HepG2 (cell line): ENCODE measurements at regions not wholly inside any gene's neighbourhood (a gene's known extent, or its start where the extent isn't known, plus 50 kb on each side); places are given as distances from the start of the nearest gene placed in this dataset.

ENCODE experiments used
- ATAC-seq: fragments of 200-7000 bp; cut with Tn5 transposase; 3 replicates; pipeline ENCODE4 v1.9.1; 2020; ENCODE audit warnings: mild to moderate bottlenecking, moderate library complexity
- BruUV-seq: library from RNA; stranded (reverse); fragments of 400-500 nt; replicated peaks from 2 replicates; lab custom pipeline; 2021; lab: Mats Ljungman, UMichigan
- CTCF ChIA-PET: fragments of 300-600 bp; formaldehyde crosslinking; extraction: SDS; loops from one replicate; lab custom pipeline; 2021; ENCODE audit warnings: low total read pairs, inconsistent platforms, low intra/inter-chr PET ratio; lab: Yijun Ruan, JAX
- POLR2A ChIA-PET: fragments of 350-600 bp; sonication (Branson Sonifier 250); formaldehyde crosslinking; loops from one replicate; lab custom pipeline; 2020; ENCODE audit warnings: antibody characterized with exemption, inconsistent platforms; lab: Yijun Ruan, JAX
- DNase-seq: peaks from one replicate; pipeline ENCODE4 v3.0.0-alpha.2; 2015; ENCODE audit warnings: low spot score
- FAIRE-seq: peaks from 3 replicates; lab custom pipeline; 2011; peaks lifted over from hg19 to GRCh38; lab: Jason Lieb, UNC
- H2AFZ ChIP-seq: one replicate; pipeline ENCODE4 v1.6.1; 2011; ENCODE audit warnings: low read length, inconsistent platforms
- H3K27ac ChIP-seq: fragments of 300-600 bp; 3 replicates; pipeline ENCODE4 v1.8.0; 2011; ENCODE audit warnings: mixed run types, mild to moderate bottlenecking, mixed read lengths, low read length, inconsistent platforms; ENCODE audit not compliant: insufficient read depth; ENCODE audit errors: extremely low read length
- H3K27me3 ChIP-seq, 2 experiments: fragments of 200-600 bp in 1 of 2; 2 replicates in 1 of 2; 3 replicates in 1 of 2; pipeline versions ENCODE4 v1.6.0 to v1.8.0; 2011; ENCODE audit warnings: low read length in 2 of 2, mild to moderate bottlenecking in 2 of 2, moderate library complexity in 2 of 2, inconsistent platforms in 1 of 2; ENCODE audit not compliant: insufficient read depth in 2 of 2, control insufficient read depth in 1 of 2
- H3K36me3 ChIP-seq, 2 experiments: fragments of 200-600 bp in 1 of 2; replicated peaks in 1 of 2; 2 replicates in 1 of 2; 3 replicates in 1 of 2; pipeline versions ENCODE4 v1.5.1 to v1.8.0; 2011; ENCODE audit warnings: low read length in 2 of 2, inconsistent platforms in 1 of 2; ENCODE audit not compliant: insufficient read depth in 2 of 2, control insufficient read depth in 1 of 2
- H3K4me1 ChIP-seq: 2 replicates; pipeline ENCODE4 v1.5.1; 2012; ENCODE audit warnings: low read length, inconsistent platforms; ENCODE audit not compliant: insufficient read depth
- H3K4me2 ChIP-seq: 2 replicates; pipeline ENCODE4 v1.6.0; 2011; ENCODE audit warnings: low read depth, low read length, inconsistent platforms
- H3K4me3 ChIP-seq, 3 experiments: fragments of 200-600 bp in 1 of 3; sonication (generic), shearing (Covaris generic) in 1 of 3; replicated peaks in 1 of 3; 2 replicates each; pipeline ENCODE4 v1.5.1; 2011 to 2016; ENCODE audit warnings: low read length in 3 of 3, inconsistent platforms in 2 of 3, low read depth in 2 of 3, mild to moderate bottlenecking in 2 of 3, control low read depth in 1 of 3, mixed read lengths in 1 of 3; ENCODE audit not compliant: insufficient read depth in 1 of 3
- H3K79me2 ChIP-seq: one replicate; pipeline ENCODE4 v1.6.1; 2011; ENCODE audit warnings: low read length, inconsistent platforms; ENCODE audit not compliant: insufficient read depth
- H3K9ac ChIP-seq: 2 replicates; pipeline ENCODE4 v1.6.0; 2011; ENCODE audit warnings: mild to moderate bottlenecking, low read depth, low read length, inconsistent platforms; ENCODE audit not compliant: insufficient read depth
- H3K9me3 ChIP-seq: 2 replicates; pipeline ENCODE4 v1.5.1; 2012; ENCODE audit warnings: mild to moderate bottlenecking, low read length
- H4K20me1 ChIP-seq: 2 replicates; pipeline ENCODE4 v1.6.0; 2011; ENCODE audit warnings: inconsistent platforms, mild to moderate bottlenecking, low read length, moderate library complexity; ENCODE audit not compliant: insufficient read depth
- ATRX ChIP-seq: sonication (generic); formaldehyde crosslinking; IDR thresholded peaks from 2 replicates; pipeline ENCODE4 v1.4.0; 2020; ENCODE audit warnings: missing genetic modification reagents, borderline replicate concordance
- BCL3 ChIP-seq: sonication (generic); formaldehyde crosslinking; IDR thresholded peaks from 2 replicates; pipeline ENCODE4 v1.5.1; 2020; ENCODE audit warnings: mild to moderate bottlenecking, missing genetic modification reagents, moderate library complexity
- FOXA1 ChIP-seq, 2 experiments: fragments of 450-650 bp in 1 of 2; sonication (generic) in 1 of 2; formaldehyde crosslinking in 1 of 2; IDR thresholded peaks; 2 replicates each; pipeline versions ENCODE4 v1.4.0 to v1.6.1; 2016 to 2020; ENCODE audit warnings: missing genetic modification reagents in 1 of 2
- GPN1 ChIP-seq: sonication (generic); formaldehyde crosslinking; IDR thresholded peaks from 2 replicates; pipeline ENCODE4 v1.5.1; 2020; ENCODE audit warnings: missing genetic modification reagents, borderline replicate concordance
- MZF1 ChIP-seq: sonication (generic); formaldehyde crosslinking; IDR thresholded peaks from 2 replicates; pipeline ENCODE4 v1.8.1; 2023; ENCODE audit warnings: mild to moderate bottlenecking, missing genetic modification reagents, borderline replicate concordance
- PAF1 ChIP-seq: IDR thresholded peaks from 2 replicates; pipeline ENCODE4 v1.6.1; 2016; ENCODE audit warnings: missing genetic modification reagents, missing compliant biosample characterization
- PCBP2 ChIP-seq: fragments of 200-400 bp; formaldehyde crosslinking; optimal IDR thresholded peaks from 2 replicates; pipeline ENCODE3; 2018; ENCODE audit warnings: low read length, low read depth; ENCODE audit not compliant: poor library complexity, severe bottlenecking
- SUZ12 ChIP-seq: fragments of 150-350 bp; IDR thresholded peaks from 2 replicates; pipeline ENCODE4 v1.6.1; 2014; ENCODE audit warnings: low read depth, low read length
- TCF7 ChIP-seq: sonication (generic); IDR thresholded peaks from 2 replicates; pipeline ENCODE4 v1.6.1; 2016; ENCODE audit warnings: antibody characterized with exemption, low read depth
- THRA ChIP-seq: sonication (generic); formaldehyde crosslinking; IDR thresholded peaks from 2 replicates; pipeline ENCODE4 v1.4.0; 2020; ENCODE audit warnings: missing genetic modification reagents, borderline replicate concordance
- ZBTB8A ChIP-seq: sonication (generic); formaldehyde crosslinking; IDR thresholded peaks from 2 replicates; pipeline ENCODE4 v1.4.0; 2020; ENCODE audit warnings: mild to moderate bottlenecking, low read depth, missing genetic modification reagents, borderline replicate concordance
- ZNF160 ChIP-seq: sonication (generic); formaldehyde crosslinking; IDR thresholded peaks from 2 replicates; pipeline ENCODE4 v1.8.0; 2022; ENCODE audit warnings: mild to moderate bottlenecking, inconsistent platforms, missing genetic modification reagents
- ZNF34 ChIP-seq: sonication (generic); formaldehyde crosslinking; IDR thresholded peaks from 2 replicates; pipeline ENCODE4 v1.4.0; 2020; ENCODE audit warnings: mild to moderate bottlenecking, missing genetic modification reagents, borderline replicate concordance
- ZNF367 ChIP-seq: sonication (generic); formaldehyde crosslinking; IDR thresholded peaks from 2 replicates; pipeline ENCODE4 v1.4.0; 2020; ENCODE audit warnings: missing genetic modification reagents, borderline replicate concordance
- ZNF547 ChIP-seq: sonication (generic); formaldehyde crosslinking; IDR thresholded peaks from 2 replicates; pipeline ENCODE4 v1.5.1; 2020; ENCODE audit warnings: mild to moderate bottlenecking, missing genetic modification reagents
- ZNF580 ChIP-seq: IDR thresholded peaks from 2 replicates; pipeline ENCODE4 v1.6.1; 2016; ENCODE audit warnings: low read depth, borderline replicate concordance
- ZNF589 ChIP-seq: sonication (generic); formaldehyde crosslinking; conservative IDR thresholded peaks from 2 replicates; pipeline ENCODE4 v1.8.0; 2022; ENCODE audit warnings: mild to moderate bottlenecking, moderate library complexity, missing genetic modification reagents
- ZNF605 ChIP-seq: sonication (generic); formaldehyde crosslinking; IDR thresholded peaks from 2 replicates; pipeline ENCODE4 v1.8.0; 2022; ENCODE audit warnings: mild to moderate bottlenecking, missing genetic modification reagents
- WGBS: methylation state at CpG from one replicate; pipeline ENCODE4 v1.1.6; 2017; ENCODE audit warnings: low lambda C conversion rate; 5-methylcytosine and 5-hydroxymethylcytosine counted together
- in situ Hi-C: cut with HindIII; loops from 2 replicates; pipeline ENCODE4 v1.10.0; 2017; ENCODE audit warnings: low pct_unique_long_range_greater_than_20kb; ENCODE audit not compliant: extremely low pct_ligation_motif_present
- intact Hi-C: fragments of 100-400 bp; cut with micrococcal nuclease; formaldehyde crosslinking; loops from one replicate; pipeline ENCODE4 v1.10.0; 2022; ENCODE audit not compliant: unreplicated experiment
- TF ChIP-seq, protein P1 (sequence below): sonication (generic); formaldehyde crosslinking; IDR thresholded peaks from 2 replicates; pipeline ENCODE4 v1.5.0; 2020; ENCODE audit warnings: mild to moderate bottlenecking, missing genetic modification reagents, borderline replicate concordance

- TF ChIP-seq, protein P1, sequence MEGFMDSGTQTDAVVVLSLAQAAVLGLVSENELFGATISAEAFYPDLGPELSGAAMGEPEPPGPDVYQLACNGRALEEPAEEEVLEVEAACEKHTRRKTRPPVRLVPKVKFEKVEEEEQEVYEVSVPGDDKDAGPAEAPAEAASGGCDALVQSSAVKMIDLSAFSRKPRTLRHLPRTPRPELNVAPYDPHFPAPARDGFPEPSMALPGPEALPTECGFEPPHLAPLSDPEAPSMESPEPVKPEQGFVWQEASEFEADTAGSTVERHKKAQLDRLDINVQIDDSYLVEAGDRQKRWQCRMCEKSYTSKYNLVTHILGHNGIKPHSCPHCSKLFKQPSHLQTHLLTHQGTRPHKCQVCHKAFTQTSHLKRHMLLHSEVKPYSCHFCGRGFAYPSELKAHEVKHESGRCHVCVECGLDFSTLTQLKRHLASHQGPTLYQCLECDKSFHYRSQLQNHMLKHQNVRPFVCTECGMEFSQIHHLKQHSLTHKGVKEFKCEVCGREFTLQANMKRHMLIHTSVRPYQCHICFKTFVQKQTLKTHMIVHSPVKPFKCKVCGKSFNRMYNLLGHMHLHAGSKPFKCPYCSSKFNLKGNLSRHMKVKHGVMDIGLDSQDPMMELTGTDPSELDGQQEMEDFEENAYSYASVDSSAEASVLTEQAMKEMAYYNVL (CRISPR knock-in tag), result no peak
- TF ChIP-seq ZNF547, result no peak
- no peak for TF ChIP-seq ATRX
- no peak for TF ChIP-seq ZNF580
- TF ChIP-seq TCF7, result no peak
- TF ChIP-seq FOXA1 (IDR thresholded peaks at IDR 0.05), result no peak
- no peak for TF ChIP-seq FOXA1 (CRISPR knock-in tag; IDR thresholded peaks at IDR 0.05)
- TF ChIP-seq ZNF605 (CRISPR knock-in tag), result no peak
- no peak for TF ChIP-seq ZNF589 (CRISPR knock-in tag)
Observed at GRCh38 chr18:55133378-55133777, 174.1 kb upstream of the CCDC68 start (continued).

DNA sequence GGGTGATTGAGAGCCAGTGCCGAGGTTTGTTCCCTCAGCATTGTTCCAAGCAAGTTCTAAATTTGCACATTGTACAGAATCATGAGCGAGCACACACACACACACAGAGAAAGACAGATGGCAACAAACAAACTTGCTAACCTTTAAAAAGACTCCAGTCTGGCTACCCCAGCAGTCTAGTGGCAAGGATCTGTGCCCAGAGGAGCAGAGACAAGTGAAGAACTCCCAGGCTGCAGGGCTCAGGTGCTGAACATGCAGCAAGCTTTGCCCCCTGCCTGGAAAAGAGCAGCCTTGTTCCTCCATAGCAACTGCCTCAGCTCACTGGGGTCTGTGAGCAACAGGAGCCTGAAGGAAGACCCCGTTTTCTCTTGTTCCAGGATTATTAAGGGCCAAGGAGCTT lies 169.2 kb upstream of the CCDC68 start:
- ChIA-PET CTCF (no interaction called here), POLR2A (no interaction called here)
- Histone ChIP-seq H3K4me3 (no peak overlapping the region), H3K9me3 (no peaks in the 10 kb centered on the region), H3K79me2 (no peaks in the 10 kb centered on the region), H2AFZ (no peak overlapping the region), H3K27me3 (no peaks in the 10 kb centered on the region), H3K4me2 (no peak overlapping the region), H3K36me3 (no peaks in the 10 kb centered on the region), H3K9ac (no peak overlapping the region), H3K4me1 (no peaks in the 10 kb centered on the region), H3K27ac (no peak overlapping the region), H4K20me1 (no peaks in the 10 kb centered on the region)
- 2% methylated on average over 3 of the region's 3 CpGs for WGBS
- DNase-seq (no peak), ATAC-seq (no peak), FAIRE-seq (no peak)
- in situ Hi-C loops (no loop called here), intact Hi-C loops (no loop called here)
- no TSS peak for BruUV-seq
- TF ChIP-seq PAF1, result no peak
- TF ChIP-seq THRA (CRISPR knock-in tag), result no peak
- no peak for TF ChIP-seq PCBP2
- no peak for TF ChIP-seq ZNF34
- TF ChIP-seq ZBTB8A (CRISPR knock-in tag), result no peak
- no peak for TF ChIP-seq MZF1
- TF ChIP-seq GPN1 (CRISPR knock-in tag), result no peak
- TF ChIP-seq BCL3 (CRISPR knock-in tag), result no peak
- no peak for TF ChIP-seq ZNF160 (CRISPR knock-in tag)
- no peak for TF ChIP-seq SUZ12
- TF ChIP-seq ZNF367 (CRISPR knock-in tag), result no peak
